HG03159 (cell line): ENCODE measurements at regions not wholly inside any gene's neighbourhood (a gene's known extent, or its start where the extent isn't known, plus 50 kb on each side); places are given as distances from the start of the nearest gene placed in this dataset.
A peak's percentile ranks its signal among the peaks of the same experiment; 100 is the strongest.

Experiments
- ATAC-seq: cut with Tn5 transposase; IDR thresholded peaks from one replicate; pipeline ENCODE4 v1.9.1; 2021; ENCODE audit warnings: mild to moderate bottlenecking, moderate library complexity; ENCODE audit not compliant: unreplicated experiment

GRCh38 chr11:80495116-80495515, 1054.3 kb upstream of the TENM4 start:
- ATAC-seq, result no peak

GRCh38 chr11:80487952-80488351, 1047.1 kb upstream of the TENM4 start:
- no peak for ATAC-seq

- no peak for ATAC-seq
Measured at GRCh38 chr11:80486678-80487077, 1045.8 kb upstream of the TENM4 start.

GRCh38 chr11:80477178-80477577, 1036.3 kb upstream of the TENM4 start:
- ATAC-seq, result no peak

- ATAC-seq, result peak; percentile 72
Measured at GRCh38 chr11:80473562-80473961, 1032.7 kb upstream of the TENM4 start.

GRCh38 chr11:80469871-80470270, 1029.0 kb upstream of the TENM4 start:
- no peak for ATAC-seq

- no peak for ATAC-seq
Measured at GRCh38 chr11:80466570-80466969, 1025.7 kb upstream of the TENM4 start.

GRCh38 chr11:80462211-80462610, 1021.4 kb upstream of the TENM4 start:
- no peak for ATAC-seq

GRCh38 chr11:80458376-80458775, 1017.5 kb upstream of the TENM4 start:
- ATAC-seq, result no peak

- no peak for ATAC-seq
Measured at GRCh38 chr11:80457823-80458222, 1017.0 kb upstream of the TENM4 start.

- no peak for ATAC-seq
Measured at GRCh38 chr11:80455818-80456217, 1015.0 kb upstream of the TENM4 start.

GRCh38 chr11:80451105-80451504, 1010.3 kb upstream of the TENM4 start:
- ATAC-seq, result no peak

- ATAC-seq, result no peak
Measured at GRCh38 chr11:80448709-80449108, 1007.9 kb upstream of the TENM4 start.

GRCh38 chr11:80443177-80443576, 1002.3 kb upstream of the TENM4 start:
- no peak for ATAC-seq

- ATAC-seq, result no peak
Measured at GRCh38 chr11:80441821-80442220, 1001.0 kb upstream of the TENM4 start.

GRCh38 chr11:80440835-80441234, 1000.0 kb upstream of the TENM4 start:
- no peak for ATAC-seq

GRCh38 chr11:80436547-80436946, 995.7 kb upstream of the TENM4 start:
- ATAC-seq, result no peak

GRCh38 chr11:80435345-80435744, 994.5 kb upstream of the TENM4 start:
- ATAC-seq, result no peak

- no peak for ATAC-seq
Measured at GRCh38 chr11:80432057-80432456, 991.2 kb upstream of the TENM4 start.

- peak; percentile 49 for ATAC-seq
Measured at GRCh38 chr11:80424012-80424695, 983.3 kb upstream of the TENM4 start.

- no peak for ATAC-seq
Measured at GRCh38 chr11:80420374-80420773, 979.5 kb upstream of the TENM4 start.

GRCh38 chr11:80417681-80418080, 976.9 kb upstream of the TENM4 start:
- ATAC-seq, result no peak

GRCh38 chr11:80415580-80415979, 974.8 kb upstream of the TENM4 start:
- no peak for ATAC-seq
